HG03378 (cell line): ENCODE measurements at regions not wholly inside any gene's neighbourhood (a gene's known extent, or its start where the extent isn't known, plus 50 kb on each side); places are given as distances from the start of the nearest gene placed in this dataset.

Source experiments
- ATAC-seq: cut with Tn5 transposase; IDR thresholded peaks from one replicate; pipeline ENCODE4 v1.9.1; 2021; ENCODE audit warnings: mild to moderate bottlenecking, moderate library complexity; ENCODE audit not compliant: unreplicated experiment

DNA sequence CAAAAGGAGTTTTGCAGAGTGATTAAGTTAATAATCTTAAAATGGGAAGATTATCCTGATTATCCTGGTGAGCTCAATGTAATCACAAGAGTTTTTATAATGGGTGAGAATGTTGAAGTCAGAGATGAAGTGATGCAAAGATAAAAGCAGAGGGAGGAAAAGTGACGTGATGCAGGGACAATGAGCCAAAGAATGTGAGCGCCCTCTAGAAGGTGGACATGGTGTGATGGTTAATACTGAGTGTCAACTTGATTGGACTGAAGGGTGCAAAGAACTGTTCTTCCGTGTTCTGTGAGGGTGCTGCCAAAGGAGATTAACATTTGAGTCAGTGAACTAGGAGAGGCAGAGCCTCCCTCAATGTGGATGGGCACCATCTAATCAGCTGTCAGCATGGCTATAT, 569.6 kb upstream of the AGTR1 start:
- no peak for ATAC-seq

DNA sequence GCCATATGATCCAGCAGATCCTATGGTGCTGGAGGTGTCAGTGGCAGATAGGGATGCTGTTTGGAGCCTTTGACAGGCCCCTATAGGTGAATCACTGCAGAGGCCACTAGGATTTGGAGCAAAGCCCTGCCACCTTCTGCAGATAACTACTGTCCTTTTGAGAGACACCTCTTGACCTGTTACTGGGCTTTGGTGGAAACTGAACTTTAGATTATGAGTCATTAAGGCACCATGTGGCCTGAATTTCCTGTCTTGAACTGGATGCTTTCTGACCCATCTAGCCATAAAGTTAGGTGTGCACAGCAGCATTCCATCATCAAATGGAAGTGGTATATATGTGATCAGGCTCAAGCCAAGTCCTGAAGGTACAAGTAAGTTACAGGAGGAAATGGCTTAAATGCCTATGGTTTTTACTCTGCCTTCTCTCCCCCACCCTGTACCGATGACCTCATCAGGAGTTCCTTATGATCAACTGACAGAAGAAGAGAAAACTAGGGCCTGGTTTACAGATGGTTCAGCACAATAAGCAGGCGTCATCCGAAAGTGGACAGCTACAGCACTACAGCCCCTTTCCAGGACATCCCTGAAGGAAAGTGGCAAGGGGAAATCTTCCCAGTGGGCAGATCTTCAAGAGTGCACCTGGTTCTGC, 565.6 kb upstream of the AGTR1 start:
- ATAC-seq, result no peak

DNA sequence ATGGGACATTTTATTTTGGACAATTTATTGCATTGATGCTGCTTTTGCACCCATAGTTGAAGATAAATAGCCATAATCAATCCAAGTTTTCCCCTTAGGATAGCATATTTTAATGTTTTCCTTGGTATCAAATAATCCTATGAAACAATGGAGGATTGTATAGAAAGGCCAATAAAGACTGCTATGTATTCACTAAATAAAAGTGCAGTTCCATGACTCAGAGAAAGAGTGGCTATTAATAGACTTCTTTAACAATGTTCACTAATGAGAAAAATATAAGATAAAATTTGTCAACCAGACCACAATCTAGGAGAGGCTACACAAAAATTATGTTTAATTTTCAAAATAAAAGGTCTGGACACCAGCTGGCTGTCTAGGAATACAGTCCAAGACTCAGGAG, 560.9 kb upstream of the AGTR1 start:
- no peak for ATAC-seq

DNA sequence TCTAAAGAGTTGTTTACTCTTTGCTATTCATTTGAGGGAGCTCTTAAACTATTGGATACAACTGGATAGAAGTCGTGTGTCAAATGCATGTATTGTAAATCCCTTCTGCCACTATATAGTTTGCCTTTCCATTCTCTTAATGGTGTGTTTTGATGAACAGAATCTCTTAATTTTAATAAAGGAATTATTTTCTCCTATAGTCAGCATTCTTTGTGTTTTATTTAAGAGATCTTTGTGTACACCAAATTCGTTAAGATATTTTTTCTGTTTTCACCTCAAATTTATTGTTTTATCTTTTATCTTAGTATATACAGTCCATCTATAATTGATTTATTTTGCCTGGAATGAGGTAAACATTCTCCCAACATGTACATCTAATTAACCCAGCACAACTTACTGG, 551.5 kb upstream of the AGTR1 start:
- no peak for ATAC-seq

DNA sequence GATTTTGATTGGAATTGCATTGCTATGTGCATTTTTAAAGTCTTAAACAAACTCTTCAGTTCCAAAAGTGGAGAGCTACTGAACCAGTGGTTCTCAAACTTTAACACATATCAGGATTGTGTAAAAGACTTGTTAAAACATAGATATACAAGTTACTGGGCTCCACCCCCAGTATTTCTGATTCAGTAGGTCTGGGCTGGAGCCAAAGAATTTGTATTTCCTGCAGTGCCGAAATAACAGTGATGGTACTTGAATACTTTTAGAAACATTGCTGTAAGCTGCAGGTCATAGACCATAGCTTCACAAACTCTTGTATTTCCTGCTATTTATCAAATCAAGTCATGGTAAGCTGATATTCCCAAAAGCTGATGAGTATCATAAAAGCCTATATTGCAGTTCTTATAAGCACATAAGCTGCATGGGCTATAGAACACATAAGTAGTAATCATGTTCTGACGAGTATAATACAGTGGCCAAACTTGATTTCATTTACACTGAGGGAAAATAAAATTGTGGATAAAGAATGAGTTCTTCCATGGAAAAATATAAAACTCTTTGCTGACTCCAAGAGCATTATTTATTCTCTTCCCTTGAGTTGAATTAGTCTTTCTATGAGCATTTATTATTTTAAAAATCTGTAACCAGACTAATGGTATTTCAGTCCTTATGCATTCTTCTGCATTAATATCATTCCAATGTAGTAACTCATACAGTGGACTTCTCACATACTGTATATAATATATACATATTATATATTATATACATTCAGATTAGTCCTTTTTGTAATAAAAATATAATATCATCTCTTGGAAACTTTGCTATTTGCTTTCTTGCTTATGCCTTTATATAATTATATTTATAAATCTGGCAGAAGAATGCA, 550.5 kb upstream of the AGTR1 start:
- ATAC-seq, result no peak

DNA sequence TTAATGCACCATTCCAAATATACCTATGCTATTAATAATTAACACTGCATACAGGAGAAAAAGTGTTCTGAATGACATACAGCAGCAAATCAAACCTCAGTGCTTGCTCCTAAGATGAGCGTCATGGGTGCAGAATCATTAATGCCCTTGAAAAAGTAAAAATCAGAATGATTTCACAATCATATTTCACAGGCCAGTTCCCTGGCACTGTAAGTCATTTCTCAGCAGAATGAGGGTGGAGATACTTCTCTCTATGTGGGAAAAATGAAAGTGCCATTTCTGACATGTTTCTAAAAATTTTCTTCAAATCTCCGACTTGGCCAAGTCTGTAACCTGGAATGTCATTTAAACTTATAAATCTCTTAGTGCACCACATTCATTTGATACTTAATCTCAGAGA, 549.8 kb upstream of the AGTR1 start:
- ATAC-seq, result no peak

DNA sequence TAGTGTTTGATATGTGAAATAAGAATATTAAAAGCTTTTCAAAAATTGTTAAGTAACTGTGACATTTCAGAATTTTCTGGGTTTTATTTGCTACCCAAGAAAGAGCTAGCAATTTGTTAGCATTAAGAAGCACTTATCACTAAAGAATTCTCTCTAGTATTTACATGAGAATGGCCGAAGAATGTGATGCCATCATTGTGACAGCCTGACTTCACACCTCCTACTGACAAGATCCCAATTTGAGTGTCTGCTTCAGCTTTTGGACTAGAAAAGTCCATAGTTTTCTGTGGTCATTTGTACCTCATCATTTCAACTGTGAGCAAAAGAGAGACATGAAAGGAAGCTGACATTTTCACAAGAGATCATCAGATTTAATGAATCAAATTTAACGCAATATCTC, 548.1 kb upstream of the AGTR1 start:
- ATAC-seq, result no peak

DNA sequence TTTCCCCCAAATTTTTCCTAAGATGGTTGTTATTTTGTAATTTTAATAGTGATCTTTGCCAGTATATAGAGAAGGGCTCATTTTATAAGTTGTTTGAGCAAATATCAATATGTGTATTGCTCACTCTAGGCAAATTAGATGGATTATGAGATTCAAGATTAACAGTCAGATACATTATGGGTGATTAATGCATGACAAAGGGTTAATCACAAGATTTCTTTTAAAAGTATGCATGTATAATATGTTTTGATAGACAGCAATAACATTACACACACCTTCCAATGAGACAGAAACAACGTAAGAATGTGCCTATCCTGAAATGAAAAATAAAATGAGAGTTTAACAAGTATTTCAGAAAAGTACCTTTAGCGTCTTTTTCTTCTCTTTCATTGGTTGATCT, 547.6 kb upstream of the AGTR1 start:
- ATAC-seq, result no peak

DNA sequence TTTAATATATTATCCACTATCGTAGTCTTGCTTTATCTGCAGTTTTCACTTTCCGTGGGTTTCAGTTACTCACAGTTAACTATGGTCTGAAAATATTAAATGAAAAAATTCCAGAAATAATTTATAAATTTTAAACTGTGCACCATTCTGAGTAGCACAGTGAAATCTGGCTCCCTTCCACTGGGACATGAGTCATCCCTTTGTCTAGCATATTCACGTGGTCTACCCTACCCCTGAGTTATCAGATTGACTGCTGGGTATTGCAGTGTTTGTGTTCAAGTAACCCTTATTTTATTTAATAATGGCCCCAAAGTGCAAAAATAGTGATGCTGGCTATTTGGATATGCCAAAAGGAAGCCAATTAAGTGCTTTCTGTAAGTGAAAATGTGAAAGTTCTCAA, 539.5 kb upstream of the AGTR1 start:
- ATAC-seq, result no peak

DNA sequence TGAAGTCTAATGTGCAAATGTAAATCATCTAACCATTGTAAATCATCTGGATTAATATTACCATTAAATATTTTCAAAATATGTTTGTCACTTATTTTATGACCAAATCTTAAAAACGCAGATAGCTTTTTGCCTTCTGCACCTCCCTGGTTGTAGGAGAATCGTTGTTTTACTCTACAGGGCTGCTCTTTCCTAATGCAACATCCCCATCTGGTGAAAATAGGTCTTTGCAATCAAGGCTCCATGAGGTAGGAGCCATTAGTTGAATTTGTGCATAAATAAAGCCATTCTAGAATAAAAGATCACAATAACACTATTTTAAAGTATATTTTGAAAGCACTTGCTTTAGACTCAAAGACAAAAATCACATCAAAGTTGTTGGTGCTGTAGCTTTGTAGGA, 535.6 kb upstream of the AGTR1 start:
- ATAC-seq, result no peak

DNA sequence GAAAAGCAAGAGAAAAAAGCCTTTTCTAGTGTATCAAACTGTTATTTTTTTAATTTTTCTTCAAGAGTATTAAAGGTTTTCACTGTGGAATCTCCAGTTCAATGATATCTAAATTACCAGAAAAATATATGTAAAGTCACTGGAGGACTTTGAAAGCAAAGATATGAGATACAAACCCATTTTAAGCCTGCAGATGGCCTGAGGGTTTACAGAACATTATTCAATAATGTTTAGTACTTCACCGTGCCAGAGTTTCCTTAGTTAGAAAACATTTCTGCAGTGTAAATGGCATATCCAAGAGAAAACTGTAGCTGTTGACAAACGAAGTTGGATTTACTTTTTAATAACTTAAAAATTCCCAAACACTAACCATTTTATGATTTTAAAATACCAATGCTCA, 529.4 kb upstream of the AGTR1 start:
- ATAC-seq, result no peak

DNA sequence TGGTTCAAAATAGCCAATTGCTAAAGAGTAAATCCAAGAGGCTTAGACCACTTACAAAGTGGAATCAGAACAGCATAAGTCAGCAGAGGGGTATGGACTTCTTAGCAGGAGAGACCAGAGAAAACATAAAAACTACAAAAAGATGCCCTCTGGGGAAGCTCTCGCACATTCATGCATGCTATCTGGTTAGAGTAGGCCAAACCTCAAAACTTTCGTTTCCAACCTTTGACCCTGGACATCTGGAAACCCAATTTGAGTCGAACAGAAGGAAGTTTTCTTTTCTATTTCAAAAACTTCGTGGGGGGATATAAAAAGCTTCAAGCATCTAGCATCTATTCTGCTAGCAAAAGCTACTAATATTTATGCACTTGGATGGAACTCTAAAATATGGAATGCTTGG, 523.9 kb upstream of the AGTR1 start:
- no peak for ATAC-seq

DNA sequence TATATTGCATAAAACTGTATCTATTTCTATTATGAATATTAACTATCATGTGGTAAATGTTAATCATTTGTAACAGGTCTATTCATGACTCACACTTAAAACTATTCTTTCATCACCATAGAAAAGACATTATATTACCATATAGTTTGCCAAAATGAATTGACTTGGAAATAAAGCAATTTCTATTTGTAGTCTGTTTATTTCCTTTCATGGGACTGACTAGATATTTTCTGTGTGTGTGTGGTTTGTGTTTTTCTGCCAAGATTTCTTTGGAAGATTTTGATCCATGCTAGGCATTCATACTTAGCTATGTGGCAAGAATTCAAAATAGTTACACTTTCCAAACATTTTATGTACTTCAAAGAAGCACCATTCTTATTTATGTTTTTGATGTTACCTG, 522.5 kb upstream of the AGTR1 start:
- no peak for ATAC-seq

DNA sequence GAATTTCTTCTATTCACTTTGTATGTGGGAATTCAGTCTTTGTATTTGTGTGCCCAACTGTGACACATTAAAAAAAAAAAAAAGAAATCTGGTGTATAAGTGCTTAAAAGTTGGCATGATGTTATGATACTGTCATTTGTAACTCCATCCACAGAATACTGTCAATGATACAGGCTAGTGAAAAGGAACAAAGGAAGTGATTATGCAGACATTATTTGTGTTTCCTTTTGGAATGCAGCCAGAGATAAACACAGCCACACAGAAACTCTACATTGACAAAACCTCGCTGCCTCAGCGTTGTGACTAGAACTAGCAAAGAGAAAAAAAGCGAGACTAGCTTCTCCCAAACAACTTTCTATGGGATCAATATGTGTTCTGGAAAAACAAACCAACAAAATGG, 519.2 kb upstream of the AGTR1 start:
- no peak for ATAC-seq

DNA sequence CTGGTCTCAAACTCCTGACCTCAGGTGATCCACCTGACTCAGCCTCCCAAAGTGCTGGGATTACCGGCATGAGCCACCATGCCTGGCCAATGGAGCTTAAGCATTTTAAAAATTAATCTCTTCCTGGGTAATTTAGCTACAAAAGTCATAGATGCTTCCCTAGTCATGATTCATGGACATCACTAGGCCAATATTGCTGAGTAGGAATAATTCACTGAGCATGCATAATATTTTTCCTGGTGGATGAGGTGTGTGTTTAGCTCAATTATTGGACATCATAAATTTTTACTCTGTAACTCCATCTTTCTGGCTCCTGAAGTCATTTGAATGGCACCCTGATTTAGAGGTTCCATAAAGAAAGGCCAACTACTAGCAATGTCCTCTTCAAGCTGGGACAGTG, 512.9 kb upstream of the AGTR1 start:
- no peak for ATAC-seq

DNA sequence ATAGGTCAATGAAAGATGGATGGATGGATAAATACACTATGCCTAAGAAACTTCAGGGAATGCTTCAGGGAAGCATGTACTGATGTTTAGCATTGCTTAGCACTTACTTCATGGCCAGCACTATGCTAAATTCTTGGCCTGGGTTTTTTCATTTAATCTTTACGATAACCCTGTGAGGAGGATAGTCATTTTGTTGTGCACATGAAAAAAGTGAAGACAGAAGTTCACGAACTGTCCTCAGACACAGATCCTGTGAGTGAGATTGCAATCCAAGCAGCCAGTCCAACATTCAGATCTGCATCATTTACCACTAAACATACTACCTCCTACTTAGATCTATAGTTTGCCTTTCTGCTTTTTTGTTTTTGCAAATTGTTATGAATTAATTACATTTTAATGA, 510.8 kb upstream of the AGTR1 start:
- no peak for ATAC-seq

DNA sequence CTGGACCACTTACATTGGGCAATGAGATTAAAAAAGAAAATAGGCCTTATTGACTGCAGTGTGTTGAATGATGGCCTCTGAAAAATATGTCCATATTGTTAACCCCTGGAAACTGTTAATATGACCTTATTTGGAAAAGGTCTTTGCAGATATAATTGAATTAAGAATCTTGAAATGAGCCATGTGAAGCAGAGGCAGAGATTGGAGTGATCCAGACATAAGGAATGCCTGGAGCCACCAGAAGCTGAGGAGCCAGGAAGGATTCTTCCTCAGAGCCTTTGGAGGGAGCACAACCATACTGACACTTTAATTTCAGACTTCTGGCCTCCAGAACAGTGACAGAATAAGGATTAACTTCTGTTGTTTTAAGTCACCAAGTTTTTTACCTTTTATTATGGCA, 510.4 kb upstream of the AGTR1 start:
- ATAC-seq, result no peak

DNA sequence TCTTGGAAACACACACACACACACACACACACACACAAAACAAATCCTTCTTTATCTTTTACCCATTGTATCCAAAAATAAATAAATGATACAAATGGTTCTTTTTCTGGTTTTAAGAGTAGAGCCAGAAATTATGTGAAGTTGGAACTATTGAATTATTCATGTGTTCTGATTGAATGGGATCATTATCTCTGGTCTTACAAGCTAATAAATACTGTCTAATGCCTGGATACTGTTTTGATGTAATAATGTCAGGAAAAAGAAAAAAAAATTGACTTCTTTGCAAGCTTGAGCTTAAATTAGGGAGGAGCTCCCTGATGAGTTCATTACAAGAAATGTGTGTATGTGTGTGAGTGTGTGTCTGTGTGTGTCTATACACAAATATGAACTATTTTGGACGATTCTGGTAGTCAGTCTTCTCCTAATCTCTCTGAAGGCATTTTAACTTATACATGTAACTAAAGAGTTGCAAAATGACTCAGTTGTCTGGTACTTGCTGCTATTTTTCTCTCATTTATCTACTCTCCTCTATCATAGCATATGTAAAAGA, 507.2 kb upstream of the AGTR1 start:
- no peak for ATAC-seq

DNA sequence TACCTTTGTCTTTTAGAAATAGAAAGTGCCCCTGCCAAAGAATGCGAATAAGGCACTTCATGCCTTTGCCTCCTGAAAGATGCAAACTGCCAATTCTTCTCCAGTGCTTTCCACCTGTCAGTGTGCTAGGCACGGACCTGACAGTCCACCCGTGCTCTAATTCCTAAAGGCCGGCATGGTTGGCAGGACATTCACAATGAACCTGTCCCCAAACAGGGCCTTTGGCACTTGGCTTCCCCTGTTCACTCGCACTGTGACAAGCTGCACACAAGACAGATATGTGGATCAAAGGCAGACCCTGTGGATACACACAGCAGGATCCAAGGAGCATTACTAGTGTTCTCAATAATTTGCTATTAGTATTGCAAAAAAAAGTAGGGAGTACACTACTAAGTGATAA, 505.7 kb upstream of the AGTR1 start:
- ATAC-seq, result no peak

DNA sequence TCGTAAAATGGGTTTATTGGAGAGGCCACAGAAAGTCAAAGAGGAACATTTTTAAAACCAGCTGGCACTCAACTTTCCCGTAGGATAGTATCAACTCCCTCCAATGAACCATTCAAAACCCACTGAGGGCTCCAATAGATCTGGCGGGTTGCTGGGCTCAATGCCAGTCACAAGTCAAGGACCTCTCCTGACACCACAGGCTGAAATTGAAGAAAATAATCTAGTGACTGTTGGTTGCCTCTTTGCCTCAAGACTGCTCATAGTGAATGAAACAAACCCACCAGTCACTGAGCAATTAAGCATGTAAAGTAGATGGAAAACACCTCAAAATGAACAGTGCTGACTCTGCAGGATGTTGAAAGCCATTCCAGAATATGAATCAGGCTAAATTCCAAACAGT, 500.6 kb upstream of the AGTR1 start:
- ATAC-seq, result no peak

DNA sequence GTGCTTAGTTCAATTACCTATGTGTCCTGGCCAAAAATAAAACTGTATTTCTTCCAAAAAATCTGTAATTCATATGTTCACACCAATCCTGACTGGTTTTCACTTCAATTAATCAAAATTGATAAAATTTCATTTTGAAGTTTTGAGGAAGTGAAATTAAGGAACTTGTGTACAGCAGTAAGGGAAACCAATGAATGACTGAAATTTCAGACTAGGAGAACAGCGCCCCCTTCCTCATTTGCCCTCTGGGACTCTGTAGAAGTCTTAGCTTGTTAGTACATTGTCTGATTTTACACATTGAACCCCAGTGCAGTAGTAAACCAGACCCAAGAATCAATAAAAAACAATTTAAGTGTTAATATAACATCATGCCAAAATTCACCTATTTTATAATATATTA, 495.3 kb upstream of the AGTR1 start:
- no peak for ATAC-seq

DNA sequence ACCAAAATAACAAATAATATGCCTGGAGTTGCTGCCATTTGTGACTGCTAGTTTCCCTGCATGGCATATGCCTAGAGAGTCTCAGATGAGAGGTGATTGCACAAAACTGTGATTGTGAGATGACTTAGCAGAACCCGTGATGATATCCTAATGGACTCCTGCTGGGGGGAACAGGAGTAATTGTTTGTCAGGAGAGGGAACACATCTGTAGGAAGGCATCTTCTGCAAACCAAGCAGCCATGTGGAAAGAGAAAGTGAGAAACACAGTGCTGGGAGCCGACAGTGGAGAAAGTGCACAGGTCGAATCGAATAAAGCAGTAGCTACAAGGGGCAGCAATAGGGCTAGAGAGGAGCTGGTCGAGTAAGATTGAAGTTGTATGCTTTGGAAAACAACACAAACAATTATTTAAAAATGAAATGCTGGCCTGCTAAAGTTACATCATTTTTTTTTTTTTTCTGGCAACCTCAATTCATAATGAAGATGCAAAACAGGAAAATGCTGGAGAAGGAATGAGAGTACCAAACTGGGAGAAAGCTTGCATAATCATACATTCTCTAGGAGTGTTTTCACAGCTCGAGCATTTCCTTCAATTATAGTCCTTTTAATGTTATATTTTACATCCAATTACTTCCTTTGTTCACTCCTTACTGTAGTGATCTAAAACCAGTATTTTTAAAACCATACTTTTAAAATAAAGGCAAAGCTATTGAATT, 494.2 kb upstream of the AGTR1 start:
- ATAC-seq, result no peak
